Upper lobe of left lung (tissue), 4 donors: ENCODE measurements at regions not wholly inside any gene's neighbourhood (a gene's known extent, or its start where the extent isn't known, plus 50 kb on each side); places are given as distances from the start of the nearest gene placed in this dataset.

Source experiments
- EP300 ChIP-seq, 4 donors: sonication (generic); formaldehyde crosslinking; IDR thresholded peaks; one replicate each; pipeline ENCODE4 v1.5.1; 2017; ENCODE audit warnings: antibody characterized with exemption in 4 of 4, control low read depth in 2 of 4
- POLR2A ChIP-seq, 4 donors: fragments of 450-650 bp; IDR thresholded peaks; one replicate each; pipeline ENCODE4 v1.5.1; 2016 to 2017; ENCODE audit warnings: antibody characterized with exemption in 4 of 4, mild to moderate bottlenecking in 2 of 4
- TF ChIP-seq, protein P1 (sequence below), 6 experiments: fragments of 450-650 bp in 4 of 6; fragments of 200-600 bp in 2 of 6; sonication (generic) in 2 of 6; IDR thresholded peaks; one replicate each; pipeline ENCODE4 v1.5.1; 2016 to 2019; ENCODE audit warnings: antibody characterized with exemption in 6 of 6

GRCh38 chr20:4555188-4555890 lies 130.9 kb upstream of the PRNP start:
- TF ChIP-seq, protein P1, sequence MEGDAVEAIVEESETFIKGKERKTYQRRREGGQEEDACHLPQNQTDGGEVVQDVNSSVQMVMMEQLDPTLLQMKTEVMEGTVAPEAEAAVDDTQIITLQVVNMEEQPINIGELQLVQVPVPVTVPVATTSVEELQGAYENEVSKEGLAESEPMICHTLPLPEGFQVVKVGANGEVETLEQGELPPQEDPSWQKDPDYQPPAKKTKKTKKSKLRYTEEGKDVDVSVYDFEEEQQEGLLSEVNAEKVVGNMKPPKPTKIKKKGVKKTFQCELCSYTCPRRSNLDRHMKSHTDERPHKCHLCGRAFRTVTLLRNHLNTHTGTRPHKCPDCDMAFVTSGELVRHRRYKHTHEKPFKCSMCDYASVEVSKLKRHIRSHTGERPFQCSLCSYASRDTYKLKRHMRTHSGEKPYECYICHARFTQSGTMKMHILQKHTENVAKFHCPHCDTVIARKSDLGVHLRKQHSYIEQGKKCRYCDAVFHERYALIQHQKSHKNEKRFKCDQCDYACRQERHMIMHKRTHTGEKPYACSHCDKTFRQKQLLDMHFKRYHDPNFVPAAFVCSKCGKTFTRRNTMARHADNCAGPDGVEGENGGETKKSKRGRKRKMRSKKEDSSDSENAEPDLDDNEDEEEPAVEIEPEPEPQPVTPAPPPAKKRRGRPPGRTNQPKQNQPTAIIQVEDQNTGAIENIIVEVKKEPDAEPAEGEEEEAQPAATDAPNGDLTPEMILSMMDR (IDR thresholded peaks at IDR 0.05): no peak
- TF ChIP-seq POLR2A (IDR thresholded peaks at IDR 0.05): no peak
- TF ChIP-seq EP300 (IDR thresholded peaks at IDR 0.05): no peak
